ENCODE measurements at regions not wholly inside any gene's neighbourhood (a gene's known extent, or its start where the extent isn't known, plus 50 kb on each side); places are given as distances from the start of the nearest gene placed in this dataset.

GRCh38 chr20:6941571-6941970 lies 174.1 kb downstream of the BMP2 start:
- dilution Hi-C loops (cut with MboI; ENCODE audit: extremely low pct_ligation_motif_present, low sequenced_read_pairs): no loop called here
- DNase-seq (ENCODE audit: low read depth, low spot score): no peak

GRCh38 chr20:6942266-6942665 lies 174.8 kb downstream of the BMP2 start:
- no peak overlapping the region for H2AFZ ChIP-seq (ENCODE audit: control insufficient read depth, low read length)
- H3K36me3 ChIP-seq (ENCODE audit: control insufficient read depth in 2 of 2, extremely low read depth in 1 of 2, insufficient read depth in 2 of 2, low read length in 2 of 2): no peaks in the 10 kb centered on the region
- no peak for FAIRE-seq
- no peaks in the 10 kb centered on the region for H4K20me1 ChIP-seq (ENCODE audit: control insufficient read depth, extremely low read depth, insufficient read depth, low read length)
- H3K9me1 ChIP-seq (ENCODE audit: control insufficient read depth, extremely low read depth, insufficient read depth, low read length): no peaks in the 10 kb centered on the region
- H3K4me2 ChIP-seq (ENCODE audit: control insufficient read depth, extremely low read depth, insufficient read depth, low read depth, low read length): no peak overlapping the region
- no peaks in the 10 kb centered on the region for H3K9me3 ChIP-seq (ENCODE audit: control insufficient read depth, low read depth, low read length)
- H3K27me3 ChIP-seq (ENCODE audit: control insufficient read depth, extremely low read depth, insufficient read depth, low read length): no peaks in the 10 kb centered on the region
- H3K79me2 ChIP-seq (ENCODE audit: control insufficient read depth, insufficient read depth, low read length): no peaks in the 10 kb centered on the region
- no peak overlapping the region for H3K4me3 ChIP-seq (ENCODE audit: control insufficient read depth in 2 of 3, extremely low read depth in 1 of 3, insufficient read depth in 2 of 3, low read depth in 1 of 3, low read length in 3 of 3)
- H3K9ac ChIP-seq (ENCODE audit: control insufficient read depth, extremely low read depth, insufficient read depth, low read length): no peak overlapping the region
- H3K27ac ChIP-seq (ENCODE audit: control insufficient read depth, insufficient read depth, low read length): no peak overlapping the region
- dilution Hi-C loops (cut with MboI; ENCODE audit: extremely low pct_ligation_motif_present, low sequenced_read_pairs): no loop called here
- no peak for DNase-seq (ENCODE audit: low read depth, low spot score)
- TF ChIP-seq EZH2 (IDR thresholded peaks at IDR 0.05; ENCODE audit: low read length): no peak
- TF ChIP-seq CTCF (optimal IDR thresholded peaks at IDR 0.05 in 1 of 3, IDR thresholded peaks at IDR 0.05 in 1 of 3, conservative IDR thresholded peaks at IDR 0.05 in 1 of 3; ENCODE audit: extremely low read depth in 1 of 3, insufficient read depth in 2 of 3, low read length in 3 of 3): no peak
- peaks cover 7% of the 10 kb centered on the region for H3K4me1 ChIP-seq (ENCODE audit: control insufficient read depth, extremely low read depth, insufficient read depth, low read length)

More at GRCh38 chr20:6941571-6941970, 174.1 kb downstream of the BMP2 start:
- Histone ChIP-seq H3K4me3 (ENCODE audit: control insufficient read depth in 2 of 3, extremely low read depth in 1 of 3, insufficient read depth in 2 of 3, low read depth in 1 of 3, low read length in 3 of 3) (no peak overlapping the region), H3K9me3 (ENCODE audit: control insufficient read depth, low read depth, low read length) (no peaks in the 10 kb centered on the region), H2AFZ (ENCODE audit: control insufficient read depth, low read length) (no peak overlapping the region), H3K4me2 (ENCODE audit: control insufficient read depth, extremely low read depth, insufficient read depth, low read depth, low read length) (no peak overlapping the region), H3K9ac (ENCODE audit: control insufficient read depth, extremely low read depth, insufficient read depth, low read length) (no peak overlapping the region), H3K27me3 (ENCODE audit: control insufficient read depth, extremely low read depth, insufficient read depth, low read length) (no peaks in the 10 kb centered on the region), H3K4me1 (ENCODE audit: control insufficient read depth, extremely low read depth, insufficient read depth, low read length) (peaks cover 7% of the 10 kb centered on the region), H4K20me1 (ENCODE audit: control insufficient read depth, extremely low read depth, insufficient read depth, low read length) (no peaks in the 10 kb centered on the region), H3K27ac (ENCODE audit: control insufficient read depth, insufficient read depth, low read length) (no peak overlapping the region), H3K9me1 (ENCODE audit: control insufficient read depth, extremely low read depth, insufficient read depth, low read length) (no peaks in the 10 kb centered on the region), H3K79me2 (ENCODE audit: control insufficient read depth, insufficient read depth, low read length) (no peaks in the 10 kb centered on the region), H3K36me3 (ENCODE audit: control insufficient read depth in 2 of 2, extremely low read depth in 1 of 2, insufficient read depth in 2 of 2, low read length in 2 of 2) (no peaks in the 10 kb centered on the region)
- TF ChIP-seq CTCF (optimal IDR thresholded peaks at IDR 0.05 in 1 of 3, IDR thresholded peaks at IDR 0.05 in 1 of 3, conservative IDR thresholded peaks at IDR 0.05 in 1 of 3; ENCODE audit: extremely low read depth in 1 of 3, insufficient read depth in 2 of 3, low read length in 3 of 3): no peak
- TF ChIP-seq EZH2 (IDR thresholded peaks at IDR 0.05; ENCODE audit: low read length): no peak
- no peak for FAIRE-seq

All from keratinocyte (primary cell).